HG02981 (cell line): ENCODE measurements at regions not wholly inside any gene's neighbourhood (a gene's known extent, or its start where the extent isn't known, plus 50 kb on each side); places are given as distances from the start of the nearest gene placed in this dataset.
"Not testable (repeated sequence)": the region's sequence is repeated elsewhere in the genome, so short reads cannot be mapped to it uniquely, and the experiment has no call there.

Experiments used
- ATAC-seq: cut with Tn5 transposase; IDR thresholded peaks from one replicate; pipeline ENCODE4 v1.9.1; 2021; ENCODE audit warnings: mild to moderate bottlenecking, moderate library complexity; ENCODE audit not compliant: unreplicated experiment

- no peak for ATAC-seq
These were observed 53.1 kb upstream of the STK39 start for GRCh38 chr2:168300460-168300859.

- no peak for ATAC-seq
These were observed 56.8 kb upstream of the STK39 start for GRCh38 chr2:168304024-168304681.

DNA sequence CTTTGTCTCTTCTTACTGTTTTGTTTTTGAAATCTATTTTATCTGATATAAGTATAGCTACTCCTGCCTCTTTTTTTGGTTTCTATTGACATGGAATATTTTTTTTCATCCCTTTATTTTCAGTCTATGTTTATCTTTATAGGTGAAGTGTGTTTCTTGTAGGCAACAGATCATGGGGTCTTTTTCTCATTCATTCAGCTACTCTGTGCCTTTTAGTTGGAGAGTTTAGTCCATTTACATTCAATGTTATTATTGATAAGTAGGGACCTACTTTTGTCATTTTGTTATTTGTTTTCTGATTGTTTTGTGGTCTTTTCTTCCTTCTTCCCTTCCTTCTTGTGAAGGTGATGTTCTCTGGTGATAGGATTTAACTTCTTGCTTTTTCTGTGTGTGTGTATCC is 60.0 kb upstream of the STK39 start:
- no peak for ATAC-seq

DNA sequence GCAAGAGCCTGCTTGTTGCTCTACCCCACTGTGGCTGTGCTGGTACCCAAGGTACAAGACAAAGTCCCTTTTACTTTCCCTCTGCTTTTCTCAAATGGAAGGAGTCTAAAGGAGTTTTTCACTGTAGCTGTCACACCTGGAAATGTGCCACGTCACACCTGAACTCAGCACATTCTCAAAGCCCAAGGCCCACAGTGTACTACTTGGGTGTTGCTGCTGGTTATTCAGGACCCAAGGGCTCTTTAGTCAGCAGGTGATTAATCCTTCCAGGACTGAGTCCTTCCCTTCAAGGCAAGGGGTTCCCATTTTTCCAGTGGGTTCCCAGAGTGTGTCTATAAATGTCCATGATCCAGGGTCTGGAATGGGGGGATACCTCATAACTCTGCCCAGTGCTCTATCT is 63.2 kb upstream of the STK39 start:
- ATAC-seq, result no peak

DNA sequence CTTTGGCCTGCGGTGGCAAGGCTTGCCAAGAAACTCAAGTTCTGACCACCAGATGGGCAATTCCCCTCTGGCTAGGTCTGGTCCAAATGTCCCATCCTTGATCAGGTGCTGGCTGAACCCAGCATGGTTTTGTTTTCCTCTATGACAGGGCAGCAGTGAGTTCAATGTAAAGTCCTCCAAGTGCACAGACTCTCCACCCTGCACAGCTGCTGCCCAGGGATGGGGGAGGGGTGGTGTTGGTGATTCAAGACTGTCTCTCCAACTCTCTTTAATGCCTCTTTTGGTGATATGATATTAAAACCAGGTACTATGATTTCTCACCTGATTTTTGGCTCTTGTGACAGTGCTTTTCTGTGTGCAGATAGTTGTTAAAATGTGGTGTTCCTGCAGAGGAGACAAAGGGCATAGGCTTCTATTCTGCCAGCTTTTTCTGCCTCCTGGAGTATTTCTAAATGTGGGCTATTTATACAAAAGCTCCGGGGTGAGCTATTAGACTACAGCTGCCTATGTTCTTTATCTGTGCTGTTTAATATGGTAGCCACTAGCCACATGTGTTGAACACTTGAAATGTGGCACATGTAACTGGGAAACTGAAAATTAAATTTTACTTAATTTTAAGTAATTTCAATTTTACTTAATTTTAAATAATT is 64.0 kb upstream of the STK39 start:
- ATAC-seq, result no peak

DNA sequence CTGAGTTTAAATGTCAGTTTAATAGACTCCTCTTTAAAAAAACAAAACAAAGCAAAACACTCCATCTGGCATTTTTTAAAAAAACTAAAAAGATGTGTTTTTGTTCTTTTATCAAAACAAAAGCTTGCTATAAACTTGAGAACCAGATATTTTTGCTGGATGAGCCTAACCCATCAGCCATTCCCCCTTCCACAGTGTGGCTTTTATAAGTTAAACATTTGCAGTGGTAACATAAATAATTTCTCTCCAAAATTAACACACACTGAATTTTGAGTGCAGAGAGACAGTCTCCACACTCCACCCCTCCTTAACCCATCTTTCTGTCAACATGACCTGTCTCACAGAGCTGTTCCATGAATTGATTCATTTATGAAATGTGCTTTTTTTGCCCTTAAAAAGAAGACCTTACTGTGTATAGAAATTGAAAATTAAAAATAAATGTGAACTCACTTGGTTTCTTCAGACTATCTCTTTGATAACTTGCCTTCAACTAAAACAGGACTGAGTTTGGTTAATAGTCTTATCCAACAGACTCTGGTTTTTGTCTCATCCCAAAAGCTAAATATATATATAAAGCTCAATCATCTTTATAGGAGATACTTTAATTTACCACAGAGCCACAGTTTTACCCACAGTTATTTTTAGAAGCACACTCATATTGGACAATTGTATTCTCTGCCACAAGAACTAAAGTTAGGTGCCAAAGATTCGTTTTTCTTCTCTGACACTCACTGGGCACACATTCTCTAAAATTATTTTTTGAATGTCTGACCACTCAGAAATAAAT is 64.8 kb upstream of the STK39 start:
- no peak for ATAC-seq

- ATAC-seq, result no peak
These were observed 66.8 kb upstream of the STK39 start for GRCh38 chr2:168314236-168314635.

GRCh38 chr2:168315331-168316072 is 68.1 kb upstream of the STK39 start:
- ATAC-seq, result no peak

DNA sequence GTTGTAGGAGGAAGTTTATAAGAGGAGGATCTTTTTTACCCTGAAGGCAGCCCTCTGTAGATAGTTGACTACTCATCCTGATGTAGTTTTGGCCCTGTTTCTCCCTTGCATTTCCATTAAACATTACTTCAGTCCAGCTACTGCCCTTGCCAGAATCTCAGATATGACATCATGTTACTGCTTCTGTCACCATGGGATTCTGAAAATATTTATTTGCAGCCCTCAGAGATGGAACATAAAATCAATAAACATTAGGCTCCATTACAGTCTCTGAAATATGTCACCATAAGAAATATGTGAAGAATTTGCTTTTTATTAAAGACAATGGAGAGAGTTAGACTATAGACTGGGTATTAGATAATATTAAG is 68.7 kb upstream of the STK39 start:
- no peak for ATAC-seq

DNA sequence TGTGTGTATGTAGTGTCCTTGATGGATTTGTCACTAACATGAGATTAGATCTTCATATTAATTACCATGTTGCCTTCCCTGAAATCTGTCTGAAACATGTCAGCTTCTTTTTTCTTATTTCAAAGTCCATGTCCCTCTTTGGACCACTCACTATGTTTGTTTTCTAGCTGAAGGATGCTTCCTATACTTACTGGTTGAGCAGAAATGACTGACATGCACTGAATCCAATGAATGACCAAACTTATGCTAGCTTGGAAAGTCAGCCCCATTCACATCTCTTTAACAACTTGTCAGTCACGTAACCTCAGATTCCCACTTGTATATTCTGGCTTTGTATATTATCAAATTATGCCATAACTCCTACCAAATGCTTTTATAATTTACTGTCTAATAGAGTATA is 69.9 kb upstream of the STK39 start:
- no peak for ATAC-seq

- no peak for ATAC-seq
These were observed 72.9 kb upstream of the STK39 start for GRCh38 chr2:168320267-168320666.

DNA sequence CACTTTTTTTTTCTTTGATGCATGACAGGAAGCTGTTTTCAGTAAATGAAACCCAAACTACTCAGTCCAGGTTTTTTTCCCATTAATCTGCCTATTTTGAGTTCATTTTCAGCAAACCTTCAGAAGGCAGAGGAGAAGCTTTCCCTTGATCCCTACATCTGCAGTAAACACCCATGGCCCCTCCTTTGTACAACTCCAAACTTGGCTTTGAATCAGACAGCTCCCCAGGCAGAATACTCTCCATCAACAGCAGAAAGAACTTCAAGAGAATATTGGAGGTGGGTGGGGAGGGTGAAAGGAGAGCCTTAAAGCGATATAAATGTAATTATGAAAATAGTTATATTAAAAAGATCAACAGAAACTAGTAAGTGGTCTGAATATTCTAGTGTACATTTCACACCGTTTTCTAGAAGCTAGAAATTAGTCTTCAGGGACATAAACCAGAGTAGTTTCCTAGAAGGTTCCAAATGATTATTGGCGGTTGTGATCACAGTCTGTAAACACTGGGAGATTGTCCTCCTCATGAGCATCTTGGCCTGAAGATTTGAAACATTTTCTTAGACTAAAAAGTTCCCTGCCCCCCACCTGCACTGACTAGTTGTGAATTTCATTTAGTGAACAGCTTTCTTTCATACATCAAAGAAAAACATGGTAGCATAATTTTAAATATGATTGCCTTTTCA is 75.1 kb upstream of the STK39 start:
- no peak for ATAC-seq

DNA sequence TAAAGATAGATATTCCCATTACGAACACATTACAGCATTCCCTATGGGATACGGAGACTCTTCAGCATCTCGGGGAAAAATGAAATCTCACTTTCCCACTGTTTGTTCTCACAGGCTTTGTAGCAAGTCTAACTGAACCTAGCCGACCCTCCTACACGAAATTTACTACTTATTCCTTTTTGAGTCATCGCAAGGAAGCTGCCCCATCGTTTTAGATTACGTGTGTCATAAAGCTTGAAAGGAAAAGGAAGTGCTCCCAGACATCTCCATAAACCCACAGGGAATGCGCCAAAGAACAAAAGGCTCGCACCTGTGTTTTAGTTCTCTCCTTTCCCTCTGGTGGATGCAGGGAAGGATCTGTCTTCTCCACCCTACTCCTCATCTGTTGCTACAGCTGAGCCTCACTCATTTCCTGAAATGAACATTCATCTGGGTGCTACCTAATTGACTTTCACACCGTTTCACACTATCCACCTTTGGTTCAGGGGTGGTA is 76.2 kb upstream of the STK39 start:
- no peak for ATAC-seq

GRCh38 chr2:168326572-168326971 is 79.2 kb upstream of the STK39 start:
- no peak for ATAC-seq

- no peak for ATAC-seq
These were observed 79.9 kb upstream of the STK39 start for GRCh38 chr2:168327328-168327727.

GRCh38 chr2:168328421-168328820 is 81.0 kb upstream of the STK39 start:
- no peak for ATAC-seq

- no peak for ATAC-seq
These were observed 83.4 kb upstream of the STK39 start for GRCh38 chr2:168330624-168331423.

- ATAC-seq, result not testable (repeated sequence)
These were observed 87.9 kb upstream of the STK39 start for GRCh38 chr2:168335254-168335653.

GRCh38 chr2:168336786-168337388 is 89.5 kb upstream of the STK39 start:
- ATAC-seq, result no peak
